Muscle of leg (tissue), 3 donors: ENCODE measurements at regions not wholly inside any gene's neighbourhood (a gene's known extent, or its start where the extent isn't known, plus 50 kb on each side); places are given as distances from the start of the nearest gene placed in this dataset.
A peak's percentile ranks its signal among the peaks of the same experiment; 100 is the strongest.
"Not testable (repeated sequence)": the region's sequence is repeated elsewhere in the genome, so short reads cannot be mapped to it uniquely, and the experiment has no call there.

Source experiments
- DNase-seq: peaks from one replicate; pipeline ENCODE4 v3.0.0; 2013
- H3K27ac ChIP-seq: one replicate; pipeline ENCODE4 v1.5.1; 2013; ENCODE audit warnings: mild to moderate bottlenecking, low read length, control low read depth
- H3K27me3 ChIP-seq: one replicate; pipeline ENCODE4 v1.6.1; 2013; ENCODE audit warnings: low read length; ENCODE audit not compliant: control insufficient read depth, insufficient read depth
- H3K36me3 ChIP-seq: one replicate; pipeline ENCODE4 v1.6.1; 2013; ENCODE audit warnings: low read length; ENCODE audit not compliant: control insufficient read depth, insufficient read depth
- H3K4me1 ChIP-seq: one replicate; pipeline ENCODE4 v1.6.1; 2013; ENCODE audit warnings: low read length; ENCODE audit not compliant: control insufficient read depth, insufficient read depth
- H3K4me3 ChIP-seq: one replicate; pipeline ENCODE4 v1.5.1; 2013; ENCODE audit warnings: low read length, control low read depth
- H3K9me3 ChIP-seq: replicated peaks from 2 replicates; pipeline ENCODE4 v1.6.1; 2013; ENCODE audit warnings: low read depth, low read length; ENCODE audit not compliant: control insufficient read depth
- WGBS: methylation state at CpG from one replicate; pipeline ENCODE4 v1.1.5; 2013; ENCODE audit warnings: missing lambda C conversion rate; ENCODE audit not compliant: insufficient coverage; 5-methylcytosine and 5-hydroxymethylcytosine counted together

DNA sequence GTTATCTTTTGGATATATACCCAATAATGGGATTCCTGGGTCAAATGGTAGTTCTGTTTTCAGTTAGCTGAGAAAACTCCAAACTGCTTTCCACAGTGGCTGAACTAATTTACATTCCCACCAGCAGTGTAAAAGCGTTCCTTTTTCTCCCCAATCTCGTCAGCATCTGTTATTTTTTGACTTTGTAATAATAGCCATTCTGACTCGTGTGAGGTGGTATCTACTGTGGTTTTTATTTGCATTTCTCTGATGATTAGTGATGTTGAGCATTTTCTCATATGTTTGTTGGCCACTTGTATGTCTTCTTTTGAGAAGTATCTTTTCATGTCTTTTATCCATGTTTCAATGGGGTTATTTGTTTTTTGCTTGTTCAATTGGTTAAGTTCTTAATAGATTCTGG, 82.1 kb upstream of the ABCA1 start:
- not testable (repeated sequence) for H3K9me3 ChIP-seq, H3K4me3 ChIP-seq, H3K4me1 ChIP-seq, H3K36me3 ChIP-seq, H3K27ac ChIP-seq, H3K27me3 ChIP-seq, DNase-seq
- no CpG with 5 or more reads among the region's 3 CpGs for WGBS

DNA sequence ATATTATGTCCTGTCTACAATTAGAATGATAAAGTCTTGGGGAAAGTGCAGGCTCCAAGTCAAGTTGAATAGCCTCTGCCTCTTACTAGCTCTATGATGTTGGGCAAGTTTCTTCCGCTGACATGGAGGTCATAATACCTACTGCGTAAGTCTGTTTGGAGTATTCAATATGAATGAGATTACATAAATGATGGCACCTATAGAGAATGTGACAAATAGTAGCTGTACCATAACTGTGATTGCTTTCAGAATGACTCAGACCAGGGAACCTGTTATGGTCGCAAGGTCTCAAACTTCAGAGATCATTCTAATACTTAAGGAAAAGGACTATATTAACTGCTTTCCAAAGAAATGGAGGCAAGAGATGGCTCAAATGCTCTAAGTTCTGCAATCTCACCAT, 94.0 kb upstream of the ABCA1 start:
- no peak for DNase-seq
- no peaks in the 10 kb centered on the region for H3K9me3 ChIP-seq

GRCh38 chr9:105022545-105022944, 94.6 kb upstream of the ABCA1 start:
- not testable (repeated sequence) for H3K4me1 ChIP-seq, H3K9me3 ChIP-seq, H3K27ac ChIP-seq, H3K27me3 ChIP-seq, DNase-seq, H3K36me3 ChIP-seq, H3K4me3 ChIP-seq
- 96% methylated on average over 4 of the region's 5 CpGs for WGBS

More for the DNA sequence above, 94.0 kb upstream of the ABCA1 start:
- Histone ChIP-seq H3K27me3 (no peaks in the 10 kb centered on the region), H3K27ac (no peak overlapping the region), H3K4me3 (no peak overlapping the region), H3K36me3 (no peaks in the 10 kb centered on the region), H3K4me1 (no peaks in the 10 kb centered on the region)
- WGBS, result 100% methylated on average over 1 of the region's 3 CpGs

DNA sequence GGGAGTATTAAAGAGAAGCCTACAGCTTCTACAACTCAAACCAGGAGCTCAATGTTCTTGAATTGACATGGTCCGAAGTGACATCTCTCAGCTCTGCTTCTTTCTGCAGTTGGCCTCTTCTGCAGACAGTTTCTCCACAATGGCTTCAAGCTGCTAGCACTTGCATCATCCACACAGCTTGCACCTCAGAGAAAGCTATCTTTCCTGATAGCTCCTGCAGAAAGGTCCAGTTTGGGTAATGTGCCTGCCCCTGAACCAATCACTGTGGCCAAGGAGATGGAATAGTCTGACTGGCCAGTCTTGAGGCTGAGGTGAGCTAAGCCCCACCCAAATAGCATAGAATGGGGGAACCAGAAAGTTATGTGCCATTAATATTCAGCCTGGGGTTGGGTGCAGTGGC, 95.8 kb upstream of the ABCA1 start:
- Histone ChIP-seq H3K27ac (no peak overlapping the region), H3K4me1 (no peaks in the 10 kb centered on the region), H3K27me3 (no peaks in the 10 kb centered on the region), H3K36me3 (no peaks in the 10 kb centered on the region), H3K4me3 (no peak overlapping the region), H3K9me3 (no peaks in the 10 kb centered on the region)
- 100% methylated on average over 1 of the region's 1 CpG for whole genome bisulfite sequencing
- no peak for DNase-seq

- H3K4me3 ChIP-seq, result no peak overlapping the region
- H3K27ac ChIP-seq, result no peak overlapping the region
- H3K4me1 ChIP-seq, result no peaks in the 10 kb centered on the region
- no peaks in the 10 kb centered on the region for H3K9me3 ChIP-seq
- no peak for DNase-seq
- no peaks in the 10 kb centered on the region for H3K36me3 ChIP-seq
- 86% methylated on average over 6 of the region's 7 CpGs for WGBS
- H3K27me3 ChIP-seq, result no peaks in the 10 kb centered on the region
Measured at GRCh38 chr9:105024529-105024928, 96.6 kb upstream of the ABCA1 start.

DNA sequence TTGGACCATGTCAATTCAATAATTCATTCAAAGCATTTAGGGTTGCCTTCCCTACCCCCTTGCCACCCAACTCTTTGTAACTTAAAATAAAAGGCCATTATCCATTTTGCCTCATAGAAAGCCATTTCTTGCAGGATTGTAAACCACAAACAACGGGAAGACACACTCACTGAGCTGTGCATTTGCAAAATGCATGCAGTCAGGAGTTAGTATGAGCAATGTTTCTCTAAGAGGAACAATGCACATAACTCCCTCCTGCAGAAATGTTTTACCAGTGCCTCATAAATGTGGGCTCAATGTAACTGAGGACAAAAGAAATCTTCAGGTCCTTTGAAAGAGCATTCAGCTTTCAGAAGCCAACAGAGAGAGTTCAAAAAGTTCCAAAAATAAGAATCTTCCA, 98.5 kb upstream of the ABCA1 start:
- H3K36me3 ChIP-seq, result no peaks in the 10 kb centered on the region
- no peaks in the 10 kb centered on the region for H3K4me1 ChIP-seq
- H3K9me3 ChIP-seq, result no peaks in the 10 kb centered on the region
- WGBS, result no CpG with 5 or more reads among the region's 1 CpG
- DNase-seq, result no peak
- H3K4me3 ChIP-seq, result no peak overlapping the region
- no peak overlapping the region for H3K27ac ChIP-seq
- no peaks in the 10 kb centered on the region for H3K27me3 ChIP-seq

DNA sequence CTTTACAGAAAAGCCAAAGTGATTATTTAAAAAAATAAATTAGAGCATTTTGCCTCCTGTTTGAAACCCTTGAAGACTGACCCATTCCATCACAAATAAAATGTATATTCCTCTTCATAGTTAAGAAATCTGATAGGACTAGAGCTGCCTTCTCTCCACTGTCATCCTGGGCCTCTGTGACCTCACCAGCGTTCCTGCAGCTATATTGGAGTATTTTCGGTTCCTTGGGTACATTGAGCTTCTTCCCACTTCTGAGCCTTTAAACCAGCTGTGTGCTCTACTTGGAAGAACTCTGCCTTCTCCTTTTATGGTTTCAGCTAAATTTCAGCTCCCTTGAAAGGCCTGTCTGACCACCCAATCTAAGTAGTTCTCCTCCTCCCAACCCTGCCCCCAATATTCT, 99.1 kb upstream of the ABCA1 start:
- Histone ChIP-seq H3K27ac (no peak overlapping the region), H3K27me3 (no peaks in the 10 kb centered on the region), H3K4me1 (no peaks in the 10 kb centered on the region), H3K9me3 (no peaks in the 10 kb centered on the region), H3K4me3 (no peak overlapping the region), H3K36me3 (no peaks in the 10 kb centered on the region)
- no CpG with 5 or more reads among the region's 2 CpGs for WGBS
- peak; percentile 27 for DNase-seq

DNA sequence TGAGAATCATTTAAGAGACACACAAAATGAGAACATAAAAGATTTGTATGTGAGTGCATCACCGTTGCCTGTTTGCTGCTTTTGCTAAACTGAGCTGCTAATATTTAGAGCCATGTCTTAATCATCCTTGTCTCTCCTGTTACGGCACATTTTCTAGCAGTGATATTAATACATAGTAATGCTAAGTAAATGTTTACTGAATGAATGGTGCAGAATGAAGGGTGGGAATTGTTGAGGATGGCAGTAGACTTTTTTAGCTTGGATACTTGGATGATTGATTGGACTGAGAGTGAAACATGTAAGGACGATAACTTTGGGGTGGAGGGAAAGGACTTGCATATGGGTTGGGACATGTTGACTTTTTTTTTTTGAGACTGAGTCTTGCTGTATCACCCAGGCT, 102.3 kb upstream of the ABCA1 start:
- no peaks in the 10 kb centered on the region for H3K9me3 ChIP-seq
- WGBS, result no CpG with 5 or more reads among the region's 3 CpGs
- H3K4me3 ChIP-seq, result no peak overlapping the region
- H3K27me3 ChIP-seq, result no peaks in the 10 kb centered on the region
- no peaks in the 10 kb centered on the region for H3K4me1 ChIP-seq
- DNase-seq, result no peak
- H3K36me3 ChIP-seq, result no peaks in the 10 kb centered on the region
- no peak overlapping the region for H3K27ac ChIP-seq

DNA sequence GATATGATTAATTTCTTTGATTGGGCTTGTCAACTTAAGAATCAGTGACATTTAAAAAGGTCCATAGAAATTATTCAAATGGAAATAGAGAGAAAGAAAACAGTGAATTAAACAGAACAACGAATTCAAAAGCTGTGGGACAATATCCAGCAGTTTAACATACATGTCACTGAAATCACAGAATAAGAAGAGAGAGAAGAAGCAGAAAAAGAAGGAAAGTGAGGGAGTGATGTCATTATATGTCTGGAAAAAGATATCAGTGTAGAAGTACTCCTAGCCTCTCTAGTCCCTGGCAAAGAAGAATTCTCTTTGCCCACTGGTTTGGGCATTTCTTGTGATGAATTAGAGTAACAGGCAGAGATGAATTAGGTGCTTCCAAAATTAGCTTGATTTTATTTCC, 109.2 kb upstream of the ABCA1 start:
- Histone ChIP-seq H3K27ac (no peak overlapping the region), H3K36me3 (no peaks in the 10 kb centered on the region), H3K4me3 (no peak overlapping the region), H3K9me3 (no peaks in the 10 kb centered on the region), H3K27me3 (no peaks in the 10 kb centered on the region), H3K4me1 (no peaks in the 10 kb centered on the region)
- DNase-seq, result no peak
- WGBS, result no CpG with 5 or more reads among the region's 1 CpG

DNA sequence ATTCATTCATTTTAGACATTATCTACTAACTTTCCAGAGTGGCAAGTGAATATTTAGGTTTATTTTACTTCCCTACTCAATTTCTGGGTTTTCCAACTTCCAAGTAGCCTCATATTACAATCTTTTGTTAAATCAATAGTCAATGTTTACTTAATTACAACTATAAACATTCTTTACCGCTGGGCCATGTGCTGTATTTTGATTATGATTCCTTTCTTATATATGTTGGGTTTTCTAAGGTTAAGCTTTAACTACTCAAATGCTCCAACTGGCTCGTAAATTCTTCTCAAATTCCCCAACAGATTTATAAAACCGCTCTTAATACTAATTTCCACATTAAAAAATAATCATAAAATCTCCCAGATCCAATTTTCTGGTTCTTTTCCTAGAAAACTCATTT, 110.1 kb upstream of the ABCA1 start:
- WGBS, result 60% methylated on average over 1 of the region's 3 CpGs

GRCh38 chr9:105039175-105039799, 111.3 kb upstream of the ABCA1 start:
- H3K4me1 ChIP-seq, result no peaks in the 10 kb centered on the region
- H3K4me3 ChIP-seq, result no peak overlapping the region
- H3K9me3 ChIP-seq, result no peaks in the 10 kb centered on the region
- H3K36me3 ChIP-seq, result no peaks in the 10 kb centered on the region
- 67% methylated on average over 1 of the region's 3 CpGs for WGBS
- DNase-seq, result peak; percentile 50
- H3K27ac ChIP-seq, result peak overlapping the region; percentile 48
- H3K27me3 ChIP-seq, result no peaks in the 10 kb centered on the region

More for the DNA sequence above, 110.1 kb upstream of the ABCA1 start:
- H3K36me3 ChIP-seq, result no peaks in the 10 kb centered on the region
- H3K4me1 ChIP-seq, result no peaks in the 10 kb centered on the region
- H3K9me3 ChIP-seq, result no peaks in the 10 kb centered on the region
- H3K27ac ChIP-seq, result no peak overlapping the region
- no peaks in the 10 kb centered on the region for H3K27me3 ChIP-seq
- no peak for DNase-seq
- no peak overlapping the region for H3K4me3 ChIP-seq
